Panc1 (cell line): ENCODE measurements at regions not wholly inside any gene's neighbourhood (a gene's known extent, or its start where the extent isn't known, plus 50 kb on each side); places are given as distances from the start of the nearest gene placed in this dataset.

Source experiments
- ATAC-seq: fragments of 200-7000 bp; cut with Tn5 transposase; 2 replicates; pipeline ENCODE4 v1.9.1; 2020; ENCODE audit warnings: mild to moderate bottlenecking, moderate library complexity
- BruUV-seq: library from RNA; stranded (reverse); fragments of 400-500 nt; replicated peaks from 2 replicates; lab custom pipeline; 2021; lab: Mats Ljungman, UMichigan
- CTCF ChIA-PET: fragments of 300-600 bp; sonication (Branson Sonifier 250); formaldehyde crosslinking; loops from one replicate; lab custom pipeline; 2022; ENCODE audit warnings: antibody characterized with exemption; lab: Charles Lee
- POLR2A ChIA-PET: fragments of 300-600 bp; sonication (Branson Sonifier 250); formaldehyde crosslinking; loops from one replicate; lab custom pipeline; 2022; ENCODE audit warnings: antibody characterized with exemption; lab: Charles Lee
- DNase-seq: peaks from one replicate; pipeline ENCODE4 v3.0.0-alpha.2; 2010; ENCODE audit warnings: low read depth, low spot score
- H3K27ac ChIP-seq: 2 replicates; pipeline ENCODE4 v1.5.1; 2011; ENCODE audit warnings: mild to moderate bottlenecking, low read length, inconsistent platforms
- H3K27me3 ChIP-seq: fragments of 200-500 bp; sonication (Bioruptor generic); 2 replicates; pipeline ENCODE4 v1.6.0; 2014; ENCODE audit warnings: low read length, inconsistent platforms; ENCODE audit not compliant: control insufficient read depth, insufficient read depth
- H3K36me3 ChIP-seq: fragments of 200-500 bp; sonication (Bioruptor generic); 2 replicates; pipeline ENCODE4 v1.5.1; 2014; ENCODE audit warnings: inconsistent platforms, mild to moderate bottlenecking, low read length, moderate library complexity; ENCODE audit not compliant: control insufficient read depth, insufficient read depth
- H3K4me1 ChIP-seq: 2 replicates; pipeline ENCODE4 v1.5.1; 2011; ENCODE audit warnings: inconsistent platforms, mild to moderate bottlenecking, low read length, moderate library complexity; ENCODE audit not compliant: control insufficient read depth, insufficient read depth
- H3K4me3 ChIP-seq, 2 experiments: 2 replicates each; pipeline ENCODE4 v1.5.1; 2011 to 2012; ENCODE audit warnings: low read depth in 2 of 2, low read length in 2 of 2, mild to moderate bottlenecking in 2 of 2, inconsistent platforms in 1 of 2, moderate library complexity in 1 of 2
- H3K9me3 ChIP-seq: fragments of 200-500 bp; sonication (Bioruptor generic); 2 replicates; pipeline ENCODE4 v1.5.1; 2014; ENCODE audit warnings: low read depth, mild to moderate bottlenecking, inconsistent platforms, low read length, moderate library complexity; ENCODE audit not compliant: control insufficient read depth, insufficient read depth
- POLR2AphosphoS5 ChIP-seq: IDR thresholded peaks from 2 replicates; pipeline ENCODE4 v1.6.1; 2012; ENCODE audit warnings: mild to moderate bottlenecking, low read depth, low read length, moderate library complexity
- REST ChIP-seq, 2 experiments: IDR thresholded peaks; 2 replicates each; pipeline ENCODE4 v1.6.1; 2011 to 2012; ENCODE audit warnings: low read depth in 2 of 2, control low read depth in 1 of 2, low read length in 1 of 2, mild to moderate bottlenecking in 1 of 2, moderate library complexity in 1 of 2; ENCODE audit not compliant: insufficient read depth in 1 of 2
- SIN3A ChIP-seq: IDR thresholded peaks from 2 replicates; pipeline ENCODE4 v1.6.1; 2012; ENCODE audit warnings: low read depth, mild to moderate bottlenecking, low read length, moderate library complexity, borderline replicate concordance; ENCODE audit not compliant: insufficient read depth
- TCF7L2 ChIP-seq: IDR thresholded peaks from 2 replicates; pipeline ENCODE4 v1.6.1; 2011; ENCODE audit warnings: mild to moderate bottlenecking, low read depth, low read length, inconsistent platforms
- in situ Hi-C: cut with HindIII; loops from 2 replicates; pipeline ENCODE4 v1.10.0; 2016; ENCODE audit warnings: low sequenced_read_pairs, low pct_unique_long_range_greater_than_20kb
- intact Hi-C: fragments of 100-400 bp; cut with micrococcal nuclease; formaldehyde crosslinking; loops from one replicate; pipeline ENCODE4 v1.10.0; 2022; ENCODE audit not compliant: unreplicated experiment
- TF ChIP-seq, protein P1 (sequence below): fragments of 450-650 bp; IDR thresholded peaks from 2 replicates; pipeline ENCODE4 v1.5.1; 2017; ENCODE audit warnings: mild to moderate bottlenecking

- Histone ChIP-seq H3K27me3 (no peaks in the 10 kb centered on the region), H3K36me3 (no peaks in the 10 kb centered on the region), H3K4me3 (no peak overlapping the region), H3K9me3 (no peaks in the 10 kb centered on the region), H3K27ac (no peak overlapping the region), H3K4me1 (no peaks in the 10 kb centered on the region)
- ATAC-seq (no peak), DNase-seq (no peak)
- ChIA-PET CTCF (no interaction called here), POLR2A (no interaction called here)
- intact Hi-C loops: no loop called here
- TF ChIP-seq TCF7L2 (no peak), SIN3A (no peak)
- no TSS peak for BruUV-seq
- in situ Hi-C loops: no loop called here
Measured at GRCh38 chr21:25139414-25139813, 467.9 kb downstream of the MRPL39 start.

DNA sequence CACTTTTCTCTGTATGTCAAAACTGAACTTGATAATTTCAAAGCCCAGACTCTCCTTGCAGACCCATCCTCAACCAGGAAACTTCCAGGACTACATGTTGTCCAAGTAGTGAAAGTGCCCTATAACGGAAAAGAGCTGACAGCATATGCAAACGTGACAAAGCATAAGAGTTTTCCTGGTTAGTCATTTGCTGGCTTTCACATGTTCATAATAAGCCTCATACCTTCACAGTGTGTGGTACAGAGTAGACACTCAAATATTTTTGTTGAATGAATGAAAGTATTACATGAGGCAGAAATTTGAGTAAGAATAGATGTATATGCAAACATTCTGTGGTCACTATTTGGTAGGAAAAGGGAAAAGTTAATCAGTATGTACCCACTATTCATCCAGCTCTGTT, 473.3 kb downstream of the MRPL39 start:
- intact Hi-C loops: no loop called here
- BruUV-seq: no TSS peak
- in situ Hi-C loops: no loop called here
- no peaks in the 10 kb centered on the region for H3K36me3 ChIP-seq
- no peaks in the 10 kb centered on the region for H3K9me3 ChIP-seq
- ATAC-seq (no peak), DNase-seq (no peak)
- no peaks in the 10 kb centered on the region for H3K4me1 ChIP-seq
- H3K4me3 ChIP-seq: no peak overlapping the region
- no peak overlapping the region for H3K27ac ChIP-seq
- ChIA-PET POLR2A (no interaction called here), CTCF (no interaction called here)
- no peaks in the 10 kb centered on the region for H3K27me3 ChIP-seq
- no peak for TF ChIP-seq SIN3A
- no peak for TF ChIP-seq POLR2AphosphoS5

DNA sequence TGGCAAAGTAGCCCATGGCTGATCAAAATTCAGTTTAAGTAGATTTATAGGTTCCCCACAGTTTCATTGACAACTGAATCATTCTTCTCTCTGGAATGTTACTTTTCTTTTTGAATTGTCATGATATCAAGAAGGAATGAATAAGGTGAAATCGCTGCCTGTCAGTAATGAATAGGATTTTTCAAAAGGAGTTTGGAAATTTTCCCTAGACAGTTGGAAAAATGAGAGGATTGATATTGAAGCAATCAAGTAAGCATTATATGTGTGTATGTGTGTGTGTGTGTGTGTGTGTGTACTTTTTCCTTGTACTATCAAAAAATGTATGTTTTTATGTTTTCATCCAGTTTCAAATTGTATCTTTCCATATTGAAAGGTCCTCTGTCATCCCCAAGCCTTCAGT, 479.5 kb downstream of the MRPL39 start:
- no peaks in the 10 kb centered on the region for H3K27me3 ChIP-seq
- intact Hi-C loops (no loop called here), in situ Hi-C loops (no loop called here)
- POLR2A ChIA-PET: no interaction called here
- ATAC-seq: no peak
- H3K27ac ChIP-seq: no peak overlapping the region
- H3K4me3 ChIP-seq: no peak overlapping the region
- no peaks in the 10 kb centered on the region for H3K4me1 ChIP-seq
- no peaks in the 10 kb centered on the region for H3K36me3 ChIP-seq
- CTCF ChIA-PET: no interaction called here
- H3K9me3 ChIP-seq: no peaks in the 10 kb centered on the region
- DNase-seq: no peak
- BruUV-seq: no TSS peak
- TF ChIP-seq POLR2AphosphoS5 (no peak), TCF7L2 (no peak)

DNA sequence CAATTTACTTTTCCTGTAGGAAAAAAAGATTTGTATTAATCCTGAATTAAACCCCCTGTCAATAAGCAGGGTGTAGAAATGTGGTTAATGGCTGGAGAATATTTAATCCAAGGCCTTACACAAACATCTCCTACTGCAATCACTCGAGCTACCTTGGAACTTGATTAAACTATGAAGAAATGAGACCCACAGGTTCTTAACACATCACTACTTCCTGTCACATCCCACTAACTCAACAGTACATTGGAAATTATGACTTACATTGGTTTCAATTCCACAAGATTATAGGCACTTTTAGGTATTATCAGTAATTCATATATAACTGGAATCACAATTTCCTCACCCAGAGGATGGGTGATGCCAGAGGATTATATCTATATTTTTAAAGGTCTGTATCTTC, 480.3 kb downstream of the MRPL39 start:
- TF ChIP-seq, protein P1, sequence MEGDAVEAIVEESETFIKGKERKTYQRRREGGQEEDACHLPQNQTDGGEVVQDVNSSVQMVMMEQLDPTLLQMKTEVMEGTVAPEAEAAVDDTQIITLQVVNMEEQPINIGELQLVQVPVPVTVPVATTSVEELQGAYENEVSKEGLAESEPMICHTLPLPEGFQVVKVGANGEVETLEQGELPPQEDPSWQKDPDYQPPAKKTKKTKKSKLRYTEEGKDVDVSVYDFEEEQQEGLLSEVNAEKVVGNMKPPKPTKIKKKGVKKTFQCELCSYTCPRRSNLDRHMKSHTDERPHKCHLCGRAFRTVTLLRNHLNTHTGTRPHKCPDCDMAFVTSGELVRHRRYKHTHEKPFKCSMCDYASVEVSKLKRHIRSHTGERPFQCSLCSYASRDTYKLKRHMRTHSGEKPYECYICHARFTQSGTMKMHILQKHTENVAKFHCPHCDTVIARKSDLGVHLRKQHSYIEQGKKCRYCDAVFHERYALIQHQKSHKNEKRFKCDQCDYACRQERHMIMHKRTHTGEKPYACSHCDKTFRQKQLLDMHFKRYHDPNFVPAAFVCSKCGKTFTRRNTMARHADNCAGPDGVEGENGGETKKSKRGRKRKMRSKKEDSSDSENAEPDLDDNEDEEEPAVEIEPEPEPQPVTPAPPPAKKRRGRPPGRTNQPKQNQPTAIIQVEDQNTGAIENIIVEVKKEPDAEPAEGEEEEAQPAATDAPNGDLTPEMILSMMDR: no peak
- TF ChIP-seq REST (IDR thresholded peaks at IDR 0.05; ENCODE audit: insufficient read depth in 1 of 2, low read depth in 2 of 2, low read length in 1 of 2): no peak
- TF ChIP-seq SIN3A: no peak
- no peak for TF ChIP-seq TCF7L2
- no peak for TF ChIP-seq POLR2AphosphoS5
- Histone ChIP-seq H3K27ac (no peak overlapping the region), H3K4me1 (no peaks in the 10 kb centered on the region), H3K9me3 (no peaks in the 10 kb centered on the region), H3K36me3 (no peaks in the 10 kb centered on the region), H3K4me3 (no peak overlapping the region), H3K27me3 (no peaks in the 10 kb centered on the region)
- no peak for ATAC-seq
- in situ Hi-C loops (no loop called here), intact Hi-C loops (no loop called here)
- CTCF ChIA-PET: no interaction called here
- POLR2A ChIA-PET: no interaction called here
- BruUV-seq: no TSS peak
- no peak for DNase-seq
